ENCODE measurements at regions not wholly inside any gene's neighbourhood (a gene's known extent, or its start where the extent isn't known, plus 50 kb on each side); places are given as distances from the start of the nearest gene placed in this dataset.

- Histone ChIP-seq H3K4me2 (ENCODE audit: insufficient read depth, insufficient read length, low read length) (no peak overlapping the region), H3K9ac (ENCODE audit: extremely low read depth, insufficient read length, low read length) (no peak overlapping the region), H2BK20ac (ENCODE audit: low read depth, low read length, poor library complexity, severe bottlenecking) (no peak overlapping the region), H3T11ph (ENCODE audit: low read length) (no peak overlapping the region), H2BK120ac (ENCODE audit: low read depth, low read length, poor library complexity, severe bottlenecking) (no peak overlapping the region), H2AFZ (ENCODE audit: low read length) (no peak overlapping the region), H2BK5ac (ENCODE audit: insufficient read length, low read length) (no peak overlapping the region), H4K91ac (ENCODE audit: insufficient read length, low read depth, low read length) (no peak overlapping the region), H3K23ac (ENCODE audit: insufficient read length, low read depth, low read length) (no peak overlapping the region), H3K9me3 (ENCODE audit: control insufficient read depth, low read depth, low read length) (no peaks in the 10 kb centered on the region), H3K27me3 (ENCODE audit: insufficient read depth, low read length) (no peaks in the 10 kb centered on the region), H2BK12ac (ENCODE audit: insufficient read length, low read depth, low read length) (no peak overlapping the region), H4K8ac (replicated peaks; ENCODE audit: insufficient read length, low read depth, low read length) (no peak overlapping the region), H4K5ac (ENCODE audit: insufficient read length, low read depth, low read length) (no peak overlapping the region), H3K18ac (ENCODE audit: insufficient read length, low read depth, low read length) (no peak overlapping the region), H2BK15ac (ENCODE audit: low read depth, low read length) (no peak overlapping the region), H3K56ac (ENCODE audit: insufficient read length, low read depth, low read length) (no peak overlapping the region), H3K4ac (ENCODE audit: low read depth, low read length) (no peak overlapping the region), H3K4me1 (ENCODE audit: insufficient read depth, low read length) (no peaks in the 10 kb centered on the region), H3K27ac (ENCODE audit: insufficient read length, low read depth, low read length) (no peak overlapping the region), H3K79me1 (ENCODE audit: insufficient read depth, low read depth, low read length, poor library complexity, severe bottlenecking) (no peaks in the 10 kb centered on the region), H2AK5ac (ENCODE audit: insufficient read length, low read length) (no peak overlapping the region), H3K79me2 (ENCODE audit: insufficient read depth, low read length) (no peaks in the 10 kb centered on the region), H3K23me2 (ENCODE audit: insufficient read length, low read depth, low read length, poor library complexity, severe bottlenecking) (no peaks in the 10 kb centered on the region), H3K14ac (ENCODE audit: insufficient read depth, low read length) (no peak overlapping the region), H4K20me1 (ENCODE audit: control insufficient read depth, insufficient read depth, insufficient read length) (no peaks in the 10 kb centered on the region)
- WGBS (ENCODE audit: extremely low coverage, insufficient read length, low lambda C conversion rate), result no CpG with 5 or more reads among the region's 1 CpG
- no peak overlapping the region for H3K27ac Mint-ChIP-seq
- H3K4me3 Mint-ChIP-seq, result no peak overlapping the region
- H3K9me3 Mint-ChIP-seq, result no peaks in the 10 kb centered on the region
- H3K4me1 Mint-ChIP-seq, result no peaks in the 10 kb centered on the region
- no peak for DNase-seq
- H3K27me3 Mint-ChIP-seq (ENCODE audit: low read depth), result no peaks in the 10 kb centered on the region; the same call in 1 of the 2 replicates
- H3K36me3 Mint-ChIP-seq (ENCODE audit: insufficient read depth in 1 of 3, low read depth in 3 of 3), result no peaks in the 10 kb centered on the region
- no peak for TF ChIP-seq CTCF (conservative IDR thresholded peaks at IDR 0.05)
Measured at GRCh38 chr17:68142595-68142994, 105.2 kb upstream of the AMZ2 start.

All from H9 (cell line).